ENCODE measurements at regions not wholly inside any gene's neighbourhood (a gene's known extent, or its start where the extent isn't known, plus 50 kb on each side); places are given as distances from the start of the nearest gene placed in this dataset.

- no peak for TF ChIP-seq CTCF (IDR thresholded peaks at IDR 0.05)
- TF ChIP-seq POLR2A (IDR thresholded peaks at IDR 0.05) = no peak
Observed at GRCh38 chr11:44467413-44467812, 98.0 kb upstream of the CD82 start.
